ENCODE measurements at regions not wholly inside any gene's neighbourhood (a gene's known extent, or its start where the extent isn't known, plus 50 kb on each side); places are given as distances from the start of the nearest gene placed in this dataset.
"Not testable (repeated sequence)": the region's sequence is repeated elsewhere in the genome, so short reads cannot be mapped to it uniquely, and the experiment has no call there.

- Histone ChIP-seq H3K27ac (ENCODE audit: low read depth, low read length) (no peak overlapping the region), H3K4me1 (ENCODE audit: control insufficient read depth in 1 of 2, insufficient read depth in 2 of 2, low read length in 2 of 2) (no peaks in the 10 kb centered on the region), H3K4me3 (ENCODE audit: low read depth in 1 of 2, low read length in 2 of 2) (no peak overlapping the region), H3K36me3 (ENCODE audit: control insufficient read depth in 1 of 2, insufficient read depth in 2 of 2, low read length in 2 of 2) (no peaks in the 10 kb centered on the region), H3K27me3 (ENCODE audit: control insufficient read depth in 1 of 2, insufficient read depth in 2 of 2, low read length in 2 of 2) (peaks cover 0 to 3% of the 10 kb centered on the region in 2 donors), H3K9ac (ENCODE audit: low read depth in 1 of 2, low read length in 2 of 2) (no peak overlapping the region), H3K9me3 (ENCODE audit: control insufficient read depth in 1 of 2, low read length in 2 of 2) (no peaks in the 10 kb centered on the region)
These were observed 144.8 kb downstream of the SUCLG1 start for GRCh38 chr2:84314250-84314649.

DNA sequence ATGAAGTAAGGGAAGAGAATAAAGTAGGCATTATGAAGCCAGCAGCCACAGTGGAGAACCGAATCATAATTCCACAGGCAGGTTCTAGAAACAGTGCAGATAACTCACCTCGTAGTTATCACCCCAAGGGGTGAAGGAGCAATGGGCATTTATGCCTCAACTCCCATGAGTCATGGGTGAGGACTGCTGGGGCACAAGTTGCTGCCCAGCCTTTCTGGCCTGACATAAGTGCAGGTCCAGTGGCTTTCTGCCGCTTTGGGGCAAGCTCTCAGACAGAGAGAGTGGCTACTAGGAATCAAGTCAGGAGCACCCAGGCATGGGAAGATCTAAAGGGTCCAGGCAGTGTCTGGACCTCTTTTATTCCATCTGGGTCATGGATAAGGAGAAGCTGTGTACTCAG lies 149.8 kb downstream of the SUCLG1 start:
- Histone ChIP-seq H3K27me3 (ENCODE audit: control insufficient read depth in 1 of 2, insufficient read depth in 2 of 2, low read length in 2 of 2) (peaks cover 0 to 4% of the 10 kb centered on the region in 2 donors), H3K4me1 (ENCODE audit: control insufficient read depth in 1 of 2, insufficient read depth in 2 of 2, low read length in 2 of 2) (no peaks in the 10 kb centered on the region), H3K27ac (ENCODE audit: low read depth, low read length) (no peak overlapping the region), H3K9ac (ENCODE audit: low read depth in 1 of 2, low read length in 2 of 2) (no peak overlapping the region), H3K9me3 (ENCODE audit: control insufficient read depth in 1 of 2, low read length in 2 of 2) (peaks cover 0 to 2% of the 10 kb centered on the region in 2 donors), H3K4me3 (ENCODE audit: low read depth in 1 of 2, low read length in 2 of 2) (no peak overlapping the region), H3K36me3 (ENCODE audit: control insufficient read depth in 1 of 2, insufficient read depth in 2 of 2, low read length in 2 of 2) (no peaks in the 10 kb centered on the region)

GRCh38 chr2:84306361-84306760 lies 152.7 kb downstream of the SUCLG1 start:
- no peak overlapping the region for H3K9ac ChIP-seq (ENCODE audit: low read depth in 1 of 2, low read length in 2 of 2)
- no peaks in the 10 kb centered on the region for H3K36me3 ChIP-seq (ENCODE audit: control insufficient read depth in 1 of 2, insufficient read depth in 2 of 2, low read length in 2 of 2)
- peaks cover 4 to 6% of the 10 kb centered on the region in 2 donors for H3K4me1 ChIP-seq (ENCODE audit: control insufficient read depth in 1 of 2, insufficient read depth in 2 of 2, low read length in 2 of 2)
- H3K27ac ChIP-seq (ENCODE audit: low read depth, low read length), result no peak overlapping the region
- H3K9me3 ChIP-seq (ENCODE audit: control insufficient read depth in 1 of 2, low read length in 2 of 2), result peaks cover 0 to 2% of the 10 kb centered on the region in 2 donors
- peaks cover 0 to 4% of the 10 kb centered on the region in 2 donors for H3K27me3 ChIP-seq (ENCODE audit: control insufficient read depth in 1 of 2, insufficient read depth in 2 of 2, low read length in 2 of 2)
- H3K4me3 ChIP-seq (ENCODE audit: low read depth in 1 of 2, low read length in 2 of 2), result no peak overlapping the region

GRCh38 chr2:84302513-84303412 lies 156.3 kb downstream of the SUCLG1 start:
- no peak overlapping the region for H3K27ac ChIP-seq (ENCODE audit: low read depth, low read length)
- H3K9ac ChIP-seq (ENCODE audit: low read depth in 1 of 2, low read length in 2 of 2), result no peak overlapping the region
- peaks cover 0 to 2% of the 10 kb centered on the region in 2 donors for H3K9me3 ChIP-seq (ENCODE audit: control insufficient read depth in 1 of 2, low read length in 2 of 2)
- peaks cover 4 to 7% of the 10 kb centered on the region in 2 donors for H3K4me1 ChIP-seq (ENCODE audit: control insufficient read depth in 1 of 2, insufficient read depth in 2 of 2, low read length in 2 of 2)
- no peaks in the 10 kb centered on the region for H3K36me3 ChIP-seq (ENCODE audit: control insufficient read depth in 1 of 2, insufficient read depth in 2 of 2, low read length in 2 of 2)
- no peak overlapping the region for H3K4me3 ChIP-seq (ENCODE audit: low read depth in 1 of 2, low read length in 2 of 2)
- no peaks in the 10 kb centered on the region for H3K27me3 ChIP-seq (ENCODE audit: control insufficient read depth in 1 of 2, insufficient read depth in 2 of 2, low read length in 2 of 2)

DNA sequence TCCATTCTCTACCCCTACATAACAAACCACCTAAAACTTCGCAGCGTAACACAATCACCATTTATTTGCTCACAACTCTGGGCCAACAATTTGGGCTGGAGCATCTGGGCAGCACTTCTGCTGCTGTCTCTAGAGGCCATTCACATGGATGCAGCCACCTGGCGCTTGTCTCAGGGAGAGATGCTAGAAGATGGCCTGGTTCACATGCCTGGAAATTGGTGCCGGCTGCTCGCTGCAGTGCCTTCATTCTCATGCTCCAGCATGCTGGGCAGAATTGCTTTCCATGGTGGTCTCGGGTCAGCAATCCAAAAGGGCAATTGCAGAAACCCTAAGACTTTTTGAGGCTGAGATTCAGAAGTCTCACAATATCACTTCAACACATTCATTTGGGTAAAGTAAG lies 157.4 kb downstream of the SUCLG1 start:
- Histone ChIP-seq H3K9me3 (ENCODE audit: control insufficient read depth in 1 of 2, low read length in 2 of 2) (peaks cover 0 to 2% of the 10 kb centered on the region in 2 donors), H3K9ac (ENCODE audit: low read depth in 1 of 2, low read length in 2 of 2) (no peak overlapping the region), H3K27me3 (ENCODE audit: control insufficient read depth in 1 of 2, insufficient read depth in 2 of 2, low read length in 2 of 2) (no peaks in the 10 kb centered on the region), H3K4me1 (ENCODE audit: control insufficient read depth in 1 of 2, insufficient read depth in 2 of 2, low read length in 2 of 2) (peaks cover 6 to 13% of the 10 kb centered on the region in 2 donors), H3K36me3 (ENCODE audit: control insufficient read depth in 1 of 2, insufficient read depth in 2 of 2, low read length in 2 of 2) (no peaks in the 10 kb centered on the region), H3K27ac (ENCODE audit: low read depth, low read length) (no peak overlapping the region), H3K4me3 (ENCODE audit: low read depth in 1 of 2, low read length in 2 of 2) (no peak overlapping the region)

DNA sequence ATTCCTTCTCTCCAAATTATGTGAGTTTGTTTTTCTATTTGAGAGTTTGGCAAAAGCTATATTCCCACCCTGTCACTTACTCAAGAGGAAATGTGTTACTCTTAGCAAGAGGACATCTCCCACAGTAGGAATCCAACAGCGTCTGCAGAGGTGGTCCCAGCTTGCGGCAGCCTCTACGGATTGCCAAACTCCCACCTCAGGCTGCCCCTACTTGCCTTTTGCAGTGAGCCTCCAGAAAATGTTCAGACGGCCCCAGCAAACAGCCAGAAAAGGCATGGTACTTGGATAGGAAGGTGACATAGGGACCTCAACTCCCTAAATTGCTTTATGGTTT lies 158.4 kb downstream of the SUCLG1 start:
- Histone ChIP-seq H3K9me3 (ENCODE audit: control insufficient read depth in 1 of 2, low read length in 2 of 2) (no peaks in the 10 kb centered on the region), H3K36me3 (ENCODE audit: control insufficient read depth in 1 of 2, insufficient read depth in 2 of 2, low read length in 2 of 2) (no peaks in the 10 kb centered on the region), H3K4me1 (ENCODE audit: control insufficient read depth in 1 of 2, insufficient read depth in 2 of 2, low read length in 2 of 2) (peaks cover 12 to 20% of the 10 kb centered on the region in 2 donors), H3K9ac (ENCODE audit: low read depth in 1 of 2, low read length in 2 of 2) (no peak overlapping the region), H3K27me3 (ENCODE audit: control insufficient read depth in 1 of 2, insufficient read depth in 2 of 2, low read length in 2 of 2) (no peaks in the 10 kb centered on the region), H3K4me3 (ENCODE audit: low read depth in 1 of 2, low read length in 2 of 2) (no peak overlapping the region), H3K27ac (ENCODE audit: low read depth, low read length) (no peak overlapping the region)

DNA sequence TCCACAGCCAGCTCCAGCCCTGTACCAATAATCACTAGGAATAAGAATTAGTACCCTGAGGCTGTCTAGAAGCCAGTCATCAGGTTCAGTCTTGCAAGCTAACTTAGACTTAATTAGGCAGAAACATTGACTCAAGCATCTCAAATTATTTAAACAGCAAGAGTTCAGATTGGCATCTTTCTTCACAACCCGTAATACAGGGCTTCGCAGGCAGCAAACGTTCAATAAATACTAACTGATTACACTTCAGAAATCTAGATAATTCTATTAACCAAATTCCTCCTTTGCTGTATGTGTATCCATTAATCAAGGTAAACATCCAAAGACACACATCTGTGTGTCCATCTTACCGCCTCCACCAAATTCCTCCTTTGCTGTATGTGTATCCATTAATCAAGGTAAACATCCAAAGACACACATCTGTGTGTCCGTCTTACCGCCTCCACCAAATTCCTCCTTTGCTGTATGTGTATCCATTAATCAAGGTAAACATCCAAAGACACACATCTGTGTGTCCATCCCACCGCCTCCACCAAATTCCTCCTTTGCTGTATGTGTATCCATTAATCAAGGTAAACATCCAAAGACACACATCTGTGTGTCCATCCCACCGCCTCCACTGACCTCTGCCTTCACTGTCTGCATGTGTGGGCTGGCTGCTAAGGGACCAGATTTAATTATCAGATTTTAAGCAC lies 158.9 kb downstream of the SUCLG1 start:
- not testable (repeated sequence) for H3K9ac ChIP-seq (ENCODE audit: low read depth in 1 of 2, low read length in 2 of 2); H3K36me3 ChIP-seq (ENCODE audit: control insufficient read depth in 1 of 2, insufficient read depth in 2 of 2, low read length in 2 of 2); H3K27me3 ChIP-seq (ENCODE audit: control insufficient read depth in 1 of 2, insufficient read depth in 2 of 2, low read length in 2 of 2); H3K4me3 ChIP-seq (ENCODE audit: low read depth in 1 of 2, low read length in 2 of 2); H3K27ac ChIP-seq (ENCODE audit: low read depth, low read length); H3K9me3 ChIP-seq (ENCODE audit: control insufficient read depth in 1 of 2, low read length in 2 of 2)
- peaks cover 12 to 20% of the 10 kb centered on the region in 2 donors for H3K4me1 ChIP-seq (ENCODE audit: control insufficient read depth in 1 of 2, insufficient read depth in 2 of 2, low read length in 2 of 2)

DNA sequence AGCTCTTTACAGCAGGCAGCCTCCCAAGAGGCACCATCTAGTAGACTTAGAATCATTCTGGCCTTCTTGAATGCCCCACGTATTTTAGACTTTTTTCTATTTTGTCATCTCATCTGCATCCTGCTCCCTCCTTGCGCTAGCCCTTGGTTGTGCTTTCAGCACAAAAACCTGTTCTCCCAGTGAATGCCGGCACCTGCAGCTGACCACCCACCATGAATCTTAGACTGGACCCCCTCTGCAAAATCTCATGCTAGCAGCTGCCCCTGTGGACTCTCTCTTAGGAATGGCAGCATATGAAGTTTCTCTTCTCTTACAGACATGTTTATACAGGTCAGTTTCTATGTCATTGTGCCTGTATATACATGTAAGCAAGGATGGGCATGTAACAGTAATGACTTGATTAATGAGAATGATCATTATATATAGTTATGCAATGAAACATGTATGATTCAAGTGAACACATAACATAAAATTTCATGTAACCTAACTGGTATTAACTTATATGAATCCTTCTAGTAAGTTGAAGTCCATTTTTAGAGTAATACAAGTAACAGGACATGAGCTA lies 159.8 kb downstream of the SUCLG1 start:
- Histone ChIP-seq H3K4me1 (ENCODE audit: control insufficient read depth in 1 of 2, insufficient read depth in 2 of 2, low read length in 2 of 2) (peaks cover 12 to 20% of the 10 kb centered on the region in 2 donors), H3K9ac (ENCODE audit: low read depth in 1 of 2, low read length in 2 of 2) (no peak overlapping the region), H3K27me3 (ENCODE audit: control insufficient read depth in 1 of 2, insufficient read depth in 2 of 2, low read length in 2 of 2) (no peaks in the 10 kb centered on the region), H3K36me3 (ENCODE audit: control insufficient read depth in 1 of 2, insufficient read depth in 2 of 2, low read length in 2 of 2) (no peaks in the 10 kb centered on the region), H3K9me3 (ENCODE audit: control insufficient read depth in 1 of 2, low read length in 2 of 2) (no peaks in the 10 kb centered on the region), H3K27ac (ENCODE audit: low read depth, low read length) (no peak overlapping the region), H3K4me3 (ENCODE audit: low read depth in 1 of 2, low read length in 2 of 2) (no peak overlapping the region)

DNA sequence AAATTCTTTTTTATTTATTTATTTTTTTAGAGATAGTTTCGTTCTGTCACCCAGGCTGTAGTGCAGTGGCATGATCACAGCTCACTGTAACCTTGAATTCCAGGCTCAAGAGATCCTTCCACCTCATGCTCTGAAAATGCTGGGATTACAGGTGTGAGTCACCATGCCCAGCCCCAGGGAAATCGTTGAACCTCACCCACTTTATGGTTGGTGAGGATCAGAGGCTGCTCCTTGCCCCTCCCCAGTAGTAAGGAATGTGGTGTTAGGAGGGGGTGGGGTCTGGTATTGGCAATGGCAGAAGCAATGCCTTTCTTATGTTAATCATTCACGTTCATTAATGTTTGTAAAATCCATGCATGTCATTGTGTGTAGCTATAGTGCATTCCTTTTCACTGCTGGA lies 161.9 kb downstream of the SUCLG1 start:
- H3K4me1 ChIP-seq (ENCODE audit: control insufficient read depth in 1 of 2, insufficient read depth in 2 of 2, low read length in 2 of 2), result peaks cover 25 to 29% of the 10 kb centered on the region in 2 donors
- no peak overlapping the region for H3K9ac ChIP-seq (ENCODE audit: low read depth in 1 of 2, low read length in 2 of 2)
- no peaks in the 10 kb centered on the region for H3K36me3 ChIP-seq (ENCODE audit: control insufficient read depth in 1 of 2, insufficient read depth in 2 of 2, low read length in 2 of 2)
- H3K27ac ChIP-seq (ENCODE audit: low read depth, low read length), result no peak overlapping the region
- no peaks in the 10 kb centered on the region for H3K27me3 ChIP-seq (ENCODE audit: control insufficient read depth in 1 of 2, insufficient read depth in 2 of 2, low read length in 2 of 2)
- H3K4me3 ChIP-seq (ENCODE audit: low read depth in 1 of 2, low read length in 2 of 2), result no peak overlapping the region
- H3K9me3 ChIP-seq (ENCODE audit: control insufficient read depth in 1 of 2, low read length in 2 of 2), result no peaks in the 10 kb centered on the region

GRCh38 chr2:84293791-84294380 lies 165.2 kb downstream of the SUCLG1 start:
- Histone ChIP-seq H3K4me1 (ENCODE audit: control insufficient read depth in 1 of 2, insufficient read depth in 2 of 2, low read length in 2 of 2) (peaks cover 26 to 31% of the 10 kb centered on the region in 2 donors), H3K4me3 (ENCODE audit: low read depth in 1 of 2, low read length in 2 of 2) (no peak overlapping the region), H3K36me3 (ENCODE audit: control insufficient read depth in 1 of 2, insufficient read depth in 2 of 2, low read length in 2 of 2) (no peaks in the 10 kb centered on the region), H3K9ac (ENCODE audit: low read depth in 1 of 2, low read length in 2 of 2) (no peak overlapping the region), H3K27me3 (ENCODE audit: control insufficient read depth in 1 of 2, insufficient read depth in 2 of 2, low read length in 2 of 2) (no peaks in the 10 kb centered on the region), H3K9me3 (ENCODE audit: control insufficient read depth in 1 of 2, low read length in 2 of 2) (no peaks in the 10 kb centered on the region), H3K27ac (ENCODE audit: low read depth, low read length) (no peak overlapping the region)

Measured in duodenal mucosa (tissue), 2 donors.